HuH-7.5 (cell line): ENCODE measurements at regions not wholly inside any gene's neighbourhood (a gene's known extent, or its start where the extent isn't known, plus 50 kb on each side); places are given as distances from the start of the nearest gene placed in this dataset.
"Not testable (repeated sequence)": the region's sequence is repeated elsewhere in the genome, so short reads cannot be mapped to it uniquely, and the experiment has no call there.

ENCODE experiments used
- DNase-seq: peaks from one replicate; pipeline ENCODE4 v3.0.0; 2011; ENCODE audit warnings: low spot score

DNA sequence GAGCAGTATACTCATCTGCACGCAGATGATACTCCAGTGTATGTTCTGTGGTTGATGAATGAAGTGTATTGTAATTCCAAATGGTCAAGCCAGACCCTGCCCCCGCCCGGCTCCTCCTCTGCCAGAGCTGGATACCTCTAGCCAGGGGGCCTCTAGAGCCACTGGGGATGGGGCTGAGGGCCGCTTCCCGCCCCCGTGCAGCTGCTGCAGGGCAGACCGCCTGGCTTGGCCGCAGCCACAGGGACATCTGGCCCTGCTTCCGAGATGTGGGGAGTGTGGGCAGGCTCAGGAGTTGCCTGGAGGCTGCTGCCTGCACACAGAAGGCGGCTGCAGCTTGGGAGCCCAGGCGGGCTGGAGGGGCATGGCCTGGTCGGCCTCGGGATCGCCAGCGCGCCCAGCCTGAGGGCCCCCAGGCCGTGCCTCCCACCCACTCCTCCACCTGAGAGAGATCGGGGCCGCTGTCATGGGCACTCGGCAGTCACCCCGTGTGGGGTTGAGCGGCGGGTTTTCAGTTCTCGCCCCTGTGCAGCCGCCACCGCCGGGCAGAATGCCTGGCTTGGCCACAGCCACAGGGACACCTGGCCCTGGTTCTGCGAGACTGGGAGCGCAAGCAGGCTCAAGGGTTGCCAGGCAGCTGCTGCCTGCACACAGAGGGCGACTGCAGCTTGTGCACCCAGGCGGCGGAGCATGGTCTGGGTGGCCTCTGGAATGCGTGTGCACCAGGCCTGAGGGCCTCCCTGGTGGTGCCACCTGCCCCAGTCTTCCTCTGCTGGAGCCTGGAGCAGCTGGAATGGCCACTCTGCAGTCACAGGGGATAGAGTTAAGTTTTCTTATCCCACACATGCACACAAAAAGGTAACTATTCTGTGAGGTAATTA is 1643.7 kb downstream of the SPATA31A7 start:
- not testable (repeated sequence) for DNase-seq

DNA sequence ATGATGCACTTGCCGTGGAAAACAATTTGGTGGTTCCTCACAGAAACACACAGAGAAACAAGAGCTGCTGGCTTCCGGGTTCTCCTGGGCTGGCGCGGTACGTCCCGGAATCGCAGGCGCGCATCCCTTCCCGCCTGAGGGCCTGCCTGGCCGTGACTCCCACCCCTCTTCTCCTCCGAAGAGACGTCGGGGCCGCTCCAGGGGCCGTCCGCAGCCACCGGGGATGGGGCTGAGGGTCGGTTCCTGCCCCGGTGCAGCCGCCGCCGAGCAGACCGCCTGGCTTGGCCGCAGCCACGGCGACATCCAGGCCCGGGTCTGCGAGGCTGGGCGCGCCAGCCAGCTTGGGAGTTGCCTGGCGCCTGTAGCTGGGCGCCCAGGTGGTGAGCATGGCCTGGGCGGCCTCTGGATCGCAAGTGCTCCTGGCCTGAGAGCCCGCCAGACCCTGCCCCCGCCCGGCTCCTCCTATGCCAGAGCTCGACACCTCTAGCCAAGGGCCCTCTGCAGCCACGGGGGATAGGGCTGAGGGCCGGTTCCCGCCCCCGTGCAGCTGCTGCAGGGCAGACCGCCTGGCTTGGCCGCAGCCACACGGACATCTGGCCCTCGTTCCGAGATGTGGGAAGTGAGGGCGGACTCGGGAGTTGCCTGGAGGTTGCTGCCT is 1647.5 kb downstream of the SPATA31A7 start:
- DNase-seq: not testable (repeated sequence)

DNA sequence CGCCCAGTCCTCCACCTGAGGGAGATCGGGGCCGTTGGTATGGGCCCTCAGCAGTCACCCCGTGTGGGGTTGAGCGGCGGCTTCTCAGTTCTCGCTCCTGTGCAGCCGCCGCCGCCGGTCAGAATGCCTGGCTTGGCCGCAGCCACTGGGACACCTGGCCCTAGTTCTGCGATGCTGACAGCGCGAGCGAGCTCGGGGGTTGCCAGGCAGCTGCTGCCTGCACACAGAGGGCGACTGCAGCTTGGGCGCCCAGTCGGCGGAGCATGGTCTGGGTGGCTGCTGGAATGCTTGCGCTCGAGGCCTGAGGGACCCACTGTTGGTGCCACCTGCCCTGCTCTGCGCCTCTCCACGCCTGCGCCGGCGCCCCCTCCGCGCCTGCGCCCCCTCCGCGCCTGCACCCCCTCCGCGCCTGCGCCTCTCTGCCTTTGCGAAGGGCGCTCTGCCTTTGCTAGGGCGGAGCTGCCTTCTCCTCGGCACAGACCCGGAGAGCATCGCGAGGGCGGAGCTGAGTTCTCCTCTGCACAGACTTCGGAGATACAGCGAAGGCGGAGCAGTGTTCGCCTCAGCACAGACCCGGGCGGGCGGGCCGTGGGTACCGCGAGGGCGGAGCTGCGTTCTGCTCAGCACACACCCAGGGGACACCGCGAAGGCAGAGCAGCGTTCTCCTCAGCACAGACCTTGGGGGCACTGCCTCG is 1648.3 kb downstream of the SPATA31A7 start:
- peak; percentile 2 for DNase-seq

DNA sequence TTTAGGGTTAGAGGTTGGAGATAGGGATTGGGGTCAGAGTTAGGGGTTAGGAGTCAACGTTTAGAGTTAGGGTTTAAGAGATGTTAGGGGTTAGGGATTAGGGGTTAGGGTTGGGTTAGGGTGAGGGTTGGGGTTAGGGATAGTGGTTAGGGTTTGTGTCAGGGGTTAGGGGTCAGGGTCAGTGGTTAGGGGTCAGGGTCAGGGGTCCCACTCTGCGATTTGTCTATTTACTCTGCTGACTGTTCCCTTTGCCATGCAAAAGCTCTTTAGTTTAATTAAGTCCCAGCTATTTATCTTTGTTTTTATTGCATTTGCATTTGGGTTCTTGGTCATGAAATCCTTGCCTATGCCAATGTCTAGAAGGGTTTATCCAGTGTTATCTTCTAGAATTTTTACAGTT is 1649.3 kb downstream of the SPATA31A7 start:
- DNase-seq: not testable (repeated sequence)

DNA sequence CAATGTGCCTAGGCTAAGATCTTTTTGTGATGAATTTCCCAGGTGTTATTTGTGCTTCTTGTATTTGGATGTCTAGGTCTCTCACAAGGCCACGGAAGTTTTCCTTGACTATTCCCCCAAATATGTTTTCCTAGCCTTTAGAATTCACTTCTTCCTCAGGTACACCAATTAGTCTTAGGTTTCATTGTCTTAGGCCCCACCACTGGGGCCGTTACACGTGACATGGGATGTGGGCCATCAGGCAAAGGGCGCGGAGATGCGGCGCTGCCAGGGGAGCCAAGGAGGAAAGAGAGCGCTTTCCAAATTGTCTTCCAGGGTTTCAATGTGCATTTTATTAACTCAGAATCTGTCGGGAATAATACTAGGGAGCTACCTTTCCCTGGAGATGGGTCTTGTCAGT is 1653.3 kb downstream of the SPATA31A7 start:
- not testable (repeated sequence) for DNase-seq

DNA sequence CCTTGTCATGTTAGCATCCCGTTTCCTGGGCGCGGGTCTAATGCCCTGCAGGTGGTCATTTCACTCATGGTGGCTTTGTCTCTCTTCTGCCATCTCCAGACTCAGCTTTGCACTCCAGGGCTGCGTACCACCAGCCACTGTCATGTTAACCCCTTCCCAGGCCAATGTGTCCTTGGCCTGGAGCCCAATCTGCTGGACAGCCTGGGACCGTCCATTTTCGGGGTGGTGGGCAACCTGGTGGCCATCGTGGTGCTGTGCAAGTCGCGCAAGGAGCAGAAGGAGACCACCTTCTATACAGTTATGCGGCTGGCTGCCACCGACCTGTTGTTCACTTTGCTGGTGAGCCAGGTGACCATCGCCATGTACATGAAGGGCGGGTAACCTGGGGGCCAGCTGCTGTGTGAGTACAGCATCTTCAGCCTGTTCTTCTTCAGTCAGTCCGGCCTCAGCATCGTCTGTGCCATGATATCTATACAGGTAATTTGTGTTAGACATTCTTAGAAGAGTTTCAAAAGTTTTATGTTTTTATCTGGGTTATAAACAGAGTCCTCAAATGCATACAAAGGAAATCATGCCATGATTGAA is 1654.0 kb downstream of the SPATA31A7 start:
- DNase-seq: not testable (repeated sequence)

DNA sequence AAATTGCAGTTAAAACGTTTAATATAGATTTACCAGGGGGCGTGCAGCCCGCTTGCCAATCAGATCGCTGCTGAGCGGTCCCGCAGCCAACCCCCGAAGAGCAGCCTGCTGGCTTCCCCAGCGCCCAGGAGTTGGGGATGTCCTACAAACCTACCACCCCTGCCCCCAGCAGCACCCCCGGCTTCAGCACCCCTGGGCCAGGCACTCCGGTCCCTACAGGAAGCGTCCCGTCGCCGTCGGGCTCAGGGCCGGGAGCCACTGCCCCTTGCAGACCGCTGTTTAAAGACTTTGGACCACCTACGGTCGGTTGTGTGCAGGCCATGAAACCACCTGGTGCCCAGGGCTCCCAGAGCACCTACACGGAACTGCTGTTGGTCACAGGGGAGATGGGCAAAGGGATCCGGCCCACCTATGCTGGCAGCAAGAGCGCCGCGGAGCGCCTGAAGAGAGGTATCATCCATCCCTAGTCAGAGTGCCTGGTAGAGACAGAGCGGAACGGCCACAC is 1654.9 kb downstream of the SPATA31A7 start:
- not testable (repeated sequence) for DNase-seq

DNA sequence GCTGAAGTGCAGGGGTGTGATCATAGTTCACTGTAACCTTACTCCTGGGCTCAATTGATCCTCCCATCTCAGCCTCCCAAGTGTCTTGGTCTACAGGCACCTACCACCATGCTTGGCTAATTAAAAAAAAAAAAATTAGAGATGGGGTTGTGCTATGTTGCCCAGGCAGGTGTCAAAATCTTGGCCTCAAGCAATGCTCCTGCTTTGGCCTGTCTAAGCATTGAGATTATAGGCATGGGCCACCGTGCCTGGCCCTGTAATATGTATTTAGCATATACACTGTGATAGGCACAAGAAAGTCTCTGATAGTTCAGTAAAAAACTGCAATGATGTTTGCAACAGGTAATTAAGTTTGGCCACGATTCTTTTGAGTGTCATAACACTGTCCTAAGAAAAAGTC is 1658.4 kb downstream of the SPATA31A7 start:
- DNase-seq: not testable (repeated sequence)

DNA sequence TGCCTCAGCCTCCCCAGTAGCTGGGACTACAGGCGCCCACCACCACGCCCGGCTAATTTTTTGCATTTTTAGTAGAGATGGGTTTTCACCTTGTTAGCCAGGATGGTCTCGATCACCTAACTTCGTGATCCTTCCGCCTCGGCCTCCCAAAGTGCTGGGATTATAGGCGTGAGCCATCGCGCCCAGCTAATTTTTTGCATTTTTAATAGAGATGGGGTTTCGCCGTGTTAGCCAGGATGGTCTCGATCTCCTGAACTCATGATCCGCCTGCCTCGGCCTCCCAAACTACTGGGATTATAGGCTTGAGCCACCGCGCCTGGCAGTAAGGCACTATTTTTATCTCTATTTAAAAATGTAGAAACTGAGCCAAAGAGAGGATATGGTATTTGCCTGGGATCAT is 1660.2 kb downstream of the SPATA31A7 start:
- not testable (repeated sequence) for DNase-seq

DNA sequence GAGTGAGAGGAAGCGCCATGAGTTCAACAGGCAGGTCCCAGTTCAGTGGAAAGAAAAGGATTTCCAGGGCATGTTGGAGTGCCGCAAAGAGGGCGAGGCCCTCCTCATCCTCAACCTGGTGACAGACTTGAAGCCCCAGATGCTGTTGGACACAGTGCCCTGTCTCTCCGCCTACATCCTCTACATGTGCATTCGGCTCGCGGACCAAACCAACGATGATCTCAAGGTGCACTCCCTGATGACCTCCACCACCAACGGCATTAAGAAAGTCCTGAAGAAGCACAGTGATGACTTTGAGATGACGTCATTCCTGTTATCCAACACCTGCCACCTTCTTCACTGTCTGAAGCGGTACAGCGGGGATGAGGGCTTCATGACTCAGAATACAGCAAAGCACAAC is 1667.4 kb downstream of the SPATA31A7 start:
- not testable (repeated sequence) for DNase-seq

DNA sequence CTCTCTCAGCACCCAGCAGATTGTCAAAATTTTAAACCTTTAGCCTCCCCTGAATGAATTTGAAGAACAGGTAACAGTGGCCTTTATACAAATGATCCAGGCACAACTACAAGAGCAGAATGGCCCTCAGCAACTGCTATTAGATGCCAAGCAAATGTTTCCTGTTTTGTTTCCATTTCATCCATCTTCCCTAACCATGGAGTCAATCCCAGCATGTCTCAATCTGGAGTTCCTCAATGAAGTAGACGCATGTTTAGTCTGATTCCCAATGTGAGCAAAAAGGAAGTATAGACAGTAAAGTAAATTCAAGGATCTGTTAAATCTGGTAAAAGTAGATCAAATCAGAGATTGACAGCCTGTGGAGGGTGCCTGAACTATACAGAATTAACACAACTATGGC is 1668.4 kb downstream of the SPATA31A7 start:
- not testable (repeated sequence) for DNase-seq

DNA sequence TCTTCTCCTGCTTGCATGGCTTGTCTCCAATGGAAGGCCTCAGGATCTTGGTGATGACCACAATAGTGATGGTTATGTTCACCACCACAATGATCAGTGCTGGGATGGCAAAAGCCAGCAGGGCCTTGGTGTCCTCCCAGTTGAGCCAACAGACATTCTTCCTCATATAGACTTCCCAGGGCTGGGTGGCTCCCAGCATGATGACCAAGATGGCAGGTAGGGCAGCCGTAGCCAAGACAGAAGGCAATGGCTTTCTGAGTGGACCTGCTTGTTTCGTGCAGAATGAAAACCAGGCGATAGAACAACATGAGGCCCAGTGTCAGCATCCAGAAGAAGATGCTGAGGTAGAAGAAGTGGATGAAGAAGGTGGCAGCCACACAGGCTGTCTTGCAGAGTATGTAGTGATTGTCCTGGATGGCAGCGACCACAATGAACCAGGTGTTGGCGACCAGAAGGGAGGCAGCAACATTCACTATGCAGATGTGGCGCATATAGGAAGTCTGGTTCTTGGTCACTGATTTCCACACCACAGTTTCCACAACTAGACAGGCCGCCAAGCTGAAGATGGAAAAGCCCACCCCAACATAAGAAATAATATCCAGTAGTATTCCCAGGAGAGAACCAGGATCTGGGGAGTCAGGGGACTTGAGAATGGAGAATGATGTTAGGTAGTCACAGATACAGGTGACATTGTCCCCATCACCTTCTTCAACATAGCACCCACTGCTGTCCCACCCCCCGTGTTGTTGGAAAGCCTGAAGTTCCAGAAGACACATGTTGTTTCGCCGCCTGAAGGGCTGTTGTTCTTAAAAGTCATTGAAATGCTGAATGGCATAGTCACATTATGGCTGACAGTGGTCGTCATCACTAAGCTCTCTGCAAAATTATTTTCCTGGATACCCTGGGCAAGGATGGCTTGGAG is 1671.4 kb downstream of the SPATA31A7 start:
- DNase-seq: not testable (repeated sequence)

DNA sequence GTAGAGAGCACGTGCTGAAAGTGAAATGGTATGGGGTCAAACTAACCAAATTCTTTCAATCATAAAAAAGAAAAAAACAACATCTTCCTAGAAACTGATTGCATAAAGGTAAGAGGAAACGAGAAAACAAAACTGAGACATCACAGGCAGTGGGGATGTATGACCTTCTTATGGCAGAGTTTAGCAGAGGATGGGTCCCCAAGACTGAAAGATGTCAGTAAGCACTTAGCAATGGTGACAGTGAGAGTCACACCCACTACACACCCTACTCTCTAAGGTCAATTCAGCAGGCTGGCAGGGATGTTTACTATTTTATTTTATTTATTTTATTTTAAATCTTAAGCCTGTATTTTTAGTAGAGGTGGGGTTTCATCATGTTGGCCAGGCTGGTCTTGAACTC is 1672.3 kb downstream of the SPATA31A7 start:
- not testable (repeated sequence) for DNase-seq

DNA sequence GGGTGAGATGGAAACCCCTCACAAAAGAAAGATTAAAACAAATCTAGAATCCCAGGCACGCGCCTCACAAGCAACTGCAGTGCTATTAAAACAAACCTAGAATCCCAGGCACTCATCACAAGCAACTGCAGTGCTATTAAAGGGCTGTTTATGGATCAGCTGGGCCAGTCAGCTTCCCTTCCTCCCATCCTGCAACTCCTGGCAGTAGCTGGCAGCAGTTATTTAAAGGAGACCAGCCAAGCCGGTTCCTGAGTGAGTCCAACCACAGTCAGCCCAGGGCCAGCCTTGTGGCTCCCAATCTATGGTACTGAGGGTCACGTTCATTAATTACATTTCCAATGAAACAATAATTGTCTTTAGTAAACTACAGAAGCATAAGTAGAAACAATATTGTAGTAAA is 1673.5 kb downstream of the SPATA31A7 start:
- DNase-seq: not testable (repeated sequence)

DNA sequence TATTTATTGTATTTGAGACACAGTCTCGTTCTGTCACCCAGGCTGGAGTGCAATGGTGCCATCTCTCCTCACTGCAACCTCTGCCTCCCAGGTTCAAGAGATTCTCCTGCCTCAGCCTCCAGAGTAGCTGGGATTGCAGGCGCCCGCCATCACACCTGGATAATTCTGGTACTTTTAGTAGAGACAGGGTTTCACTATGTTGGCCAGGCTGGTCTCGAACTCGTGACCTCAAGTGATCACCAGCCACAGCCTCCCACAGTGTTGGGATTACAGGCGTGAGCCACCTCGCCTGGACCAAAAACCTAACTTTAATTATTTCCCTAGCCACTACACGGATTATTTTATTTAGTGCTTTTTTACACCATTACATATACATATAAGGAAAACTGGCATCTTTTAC is 1674.0 kb downstream of the SPATA31A7 start:
- not testable (repeated sequence) for DNase-seq

DNA sequence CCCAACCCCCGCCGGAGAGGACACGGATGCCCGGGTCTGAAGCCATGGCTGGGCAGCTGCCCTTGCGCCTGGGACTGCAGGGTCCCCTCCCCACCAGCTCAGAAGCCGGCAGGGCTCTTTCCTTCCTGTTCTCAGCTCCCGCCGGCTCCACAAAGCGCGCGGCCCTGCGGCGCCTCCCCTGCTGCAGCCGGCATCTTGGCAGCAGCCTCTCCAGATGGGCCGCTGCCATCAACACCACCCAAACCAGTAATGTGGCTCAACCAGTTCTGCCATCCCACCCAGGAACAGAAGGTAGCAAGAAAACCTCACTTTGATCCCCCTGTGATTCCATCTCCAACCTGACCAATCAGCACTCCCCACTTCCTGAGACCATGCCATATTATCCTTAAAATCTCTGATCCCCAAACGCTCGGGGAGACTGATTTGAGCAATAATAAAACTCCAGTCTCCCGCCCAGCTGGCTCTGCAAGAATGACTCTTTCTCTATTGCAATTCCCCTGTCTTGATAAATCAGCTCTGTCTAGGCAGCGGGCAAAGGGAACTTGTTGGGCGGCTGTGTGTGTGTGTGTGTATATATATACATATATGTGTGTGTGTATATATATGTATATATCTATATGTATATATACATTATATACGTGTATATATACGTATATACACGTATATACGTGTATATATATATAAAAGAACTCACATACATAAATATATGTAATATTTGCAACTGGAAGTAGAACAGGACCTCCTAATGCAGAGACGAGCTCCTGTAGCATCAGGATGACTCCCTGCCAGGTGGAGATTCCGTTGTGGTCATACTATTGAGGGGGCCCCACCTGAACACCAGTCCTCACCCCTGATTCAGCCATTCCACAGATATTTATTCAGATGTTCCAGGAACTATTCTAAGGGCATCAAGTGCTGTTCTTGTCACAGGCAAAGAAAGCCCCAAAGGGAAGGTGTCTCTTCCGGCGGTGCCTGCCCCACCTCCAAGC is 1674.9 kb downstream of the SPATA31A7 start:
- DNase-seq: not testable (repeated sequence)

DNA sequence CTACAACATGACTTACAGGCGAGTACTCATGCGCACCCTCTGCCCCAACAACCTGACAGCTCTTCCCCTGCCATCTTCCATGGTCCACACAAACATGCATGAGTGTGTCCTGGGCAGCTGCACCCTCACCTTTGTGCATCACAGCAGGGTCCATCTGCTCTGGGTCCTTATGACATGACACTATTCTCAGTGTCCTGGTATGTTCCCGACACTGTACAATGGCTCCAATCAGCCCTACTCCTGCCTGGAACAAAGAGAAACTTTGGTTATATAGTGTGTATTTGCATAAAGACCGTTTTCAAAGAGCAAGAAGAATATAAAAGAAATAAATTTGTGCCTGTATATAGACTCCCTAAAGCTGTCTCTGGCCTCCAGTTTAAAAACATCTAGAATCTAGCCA is 1679.2 kb downstream of the SPATA31A7 start:
- DNase-seq: not testable (repeated sequence)

DNA sequence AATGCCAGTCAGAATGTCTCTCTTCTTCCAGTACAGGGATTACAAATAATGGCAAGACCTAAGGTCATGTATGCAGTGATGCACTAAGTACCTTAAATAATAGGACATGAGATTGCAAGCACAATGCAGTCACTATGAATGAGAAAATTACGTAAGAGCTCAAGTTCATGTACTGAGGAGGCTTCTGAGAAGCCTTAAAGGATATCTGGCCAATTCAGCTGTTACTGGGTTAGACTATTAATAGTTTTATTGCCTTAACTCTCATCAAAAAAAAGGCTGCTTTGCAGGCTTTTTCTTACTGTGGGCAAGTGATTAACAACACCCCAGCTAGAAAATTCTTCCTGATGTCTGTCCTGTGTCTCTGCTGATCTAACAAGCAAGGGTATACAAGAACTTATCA is 1681.9 kb downstream of the SPATA31A7 start:
- DNase-seq: not testable (repeated sequence)

DNA sequence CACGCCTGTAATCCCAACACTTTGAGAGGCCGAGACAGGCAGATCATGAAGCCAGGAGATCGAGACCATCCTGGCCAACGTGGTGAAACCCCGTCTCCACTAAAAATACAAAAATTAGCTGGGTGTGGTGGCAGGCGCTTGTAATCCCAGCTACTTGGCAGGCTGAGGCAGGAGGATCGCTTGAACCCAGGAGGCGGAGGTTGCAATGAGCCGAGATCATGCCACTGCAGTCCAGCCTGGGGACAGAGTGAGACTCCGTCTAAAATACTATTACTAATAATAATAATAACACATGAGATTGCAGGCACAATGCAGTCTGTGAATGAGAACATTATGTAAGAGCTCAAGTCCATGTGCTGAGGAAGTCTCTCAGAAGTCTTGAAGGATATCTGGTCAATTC is 1684.4 kb downstream of the SPATA31A7 start:
- DNase-seq: not testable (repeated sequence)
